ENCODE measurements at regions not wholly inside any gene's neighbourhood (a gene's known extent, or its start where the extent isn't known, plus 50 kb on each side); places are given as distances from the start of the nearest gene placed in this dataset.
"Not testable (repeated sequence)": the region's sequence is repeated elsewhere in the genome, so short reads cannot be mapped to it uniquely, and the experiment has no call there.

DNA sequence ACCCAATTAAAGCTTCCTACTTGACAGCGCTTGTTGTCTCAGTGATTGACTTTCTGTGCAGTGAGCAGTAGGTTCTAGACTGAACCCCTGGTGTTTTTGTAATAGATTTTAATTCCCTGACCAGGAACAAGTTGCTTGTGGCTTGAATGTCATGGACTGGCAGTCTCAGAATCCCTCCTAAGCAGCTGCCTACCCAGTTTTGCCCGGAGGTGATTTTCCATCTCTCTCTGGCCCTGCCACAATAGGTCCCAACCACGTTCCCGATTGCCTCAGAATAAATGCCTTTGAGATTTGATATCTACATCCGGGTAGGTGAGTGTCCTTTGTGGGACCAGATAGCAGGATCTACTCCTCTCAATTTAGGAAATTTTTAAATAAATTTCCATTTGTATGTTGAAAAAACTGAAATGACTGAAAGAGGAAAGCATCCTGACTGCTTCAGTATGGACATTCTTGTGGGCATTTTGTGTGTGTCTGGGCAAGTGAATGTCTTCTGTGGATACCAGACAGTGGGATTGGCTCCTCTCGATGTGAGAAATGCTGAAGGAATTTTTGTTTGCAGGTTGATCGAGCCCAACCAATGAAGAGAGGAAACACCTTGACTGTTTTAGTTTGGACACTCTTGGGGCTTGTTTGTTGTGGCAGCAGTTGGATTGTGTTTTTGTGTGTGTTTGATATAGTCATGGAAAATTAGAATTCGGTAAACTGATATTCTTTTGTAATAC, 1607.4 kb downstream of the C4orf33 start:
- intact Hi-C loops (cut with DNase I): loop anchor here in 1 of 2 donors (5.0 kb wide), 1 partner anchor 1371 kb away; no protein-coding TSS in a partner anchor

DNA sequence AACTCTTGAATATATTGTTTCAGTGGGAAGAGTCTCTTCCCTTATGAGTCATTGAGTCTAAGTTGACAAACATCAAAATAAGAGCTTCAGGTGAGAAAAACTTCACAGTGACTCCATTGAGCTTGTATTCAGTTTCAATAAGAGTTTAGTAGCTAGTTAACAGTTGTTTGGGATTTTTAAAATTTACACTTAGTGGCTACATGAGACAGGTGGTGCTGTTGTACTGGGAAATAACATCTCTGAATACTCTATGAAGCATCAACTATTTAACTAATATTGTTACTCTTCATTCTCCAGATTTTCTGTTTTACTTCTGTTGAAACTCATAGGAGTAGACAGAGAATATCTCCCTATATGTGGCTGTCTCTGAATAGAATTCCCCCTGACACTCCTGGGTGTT, 1609.1 kb downstream of the C4orf33 start:
- no peak for DNase-seq (ENCODE audit: low spot score)
- intact Hi-C loops (cut with DNase I): no loop called here

More for the DNA sequence above, 1607.4 kb downstream of the C4orf33 start:
- no peak for DNase-seq (ENCODE audit: low spot score)

DNA sequence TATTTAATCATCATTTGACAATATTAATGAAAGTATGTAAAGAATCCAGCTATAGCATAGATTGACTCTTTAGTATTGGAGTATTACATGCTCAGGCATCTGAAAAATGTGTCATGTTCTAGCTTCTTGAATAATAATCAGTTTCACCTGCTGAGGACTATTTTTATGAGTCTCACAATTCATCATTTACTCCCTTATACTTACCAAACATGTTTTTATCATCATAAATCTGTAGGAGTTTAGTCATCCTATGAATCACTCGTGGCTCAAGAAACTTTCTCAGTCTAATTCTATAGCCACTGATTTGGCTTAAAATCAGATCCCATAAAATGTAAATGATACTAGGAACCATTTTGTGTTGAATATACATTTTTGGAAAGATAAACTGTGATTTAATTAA, 1616.1 kb downstream of the C4orf33 start:
- no peak for DNase-seq (ENCODE audit: low spot score)
- intact Hi-C loops (cut with DNase I): no loop called here

DNA sequence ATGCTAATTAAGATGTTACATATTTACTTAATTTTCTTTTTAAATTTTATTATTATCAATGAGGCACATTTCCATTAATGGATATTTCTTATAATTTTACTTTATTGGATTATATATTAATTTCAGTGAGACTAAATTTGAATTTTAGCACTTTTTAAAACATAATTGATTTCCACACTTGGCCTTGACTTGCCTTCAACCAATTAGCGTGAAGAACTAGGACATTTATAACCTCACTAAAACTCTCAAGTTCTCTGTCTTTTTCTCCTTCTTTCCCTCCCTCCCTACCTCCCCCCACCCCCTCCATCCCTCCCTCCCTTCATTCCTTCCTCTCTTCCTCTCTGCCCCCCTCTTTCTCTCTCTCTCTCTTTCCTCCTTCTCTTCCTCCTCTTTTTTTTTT, 1618.1 kb downstream of the C4orf33 start:
- intact Hi-C loops (cut with DNase I): no loop called here
- DNase-seq (ENCODE audit: low spot score): no peak

DNA sequence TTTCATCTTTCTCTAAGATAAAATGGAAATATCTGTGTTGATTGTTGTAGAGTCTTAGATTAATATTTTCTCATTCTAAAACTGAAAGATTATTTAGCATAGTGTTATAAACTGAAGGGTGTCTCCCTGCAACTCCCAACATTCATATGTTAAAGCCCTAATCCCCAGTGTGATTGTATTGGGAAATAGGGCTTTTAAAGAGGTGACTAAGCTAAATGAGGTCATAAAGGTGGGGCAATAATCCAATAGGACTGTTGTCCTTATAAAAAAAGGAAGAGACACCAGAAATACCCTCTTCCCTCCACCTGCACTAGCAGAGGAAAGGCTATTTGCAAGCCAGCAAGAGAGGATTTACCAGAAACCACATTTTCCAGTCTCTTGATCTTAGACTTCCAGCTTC, 1626.4 kb downstream of the C4orf33 start:
- no peak for DNase-seq (ENCODE audit: low spot score)
- intact Hi-C loops (cut with DNase I): no loop called here

DNA sequence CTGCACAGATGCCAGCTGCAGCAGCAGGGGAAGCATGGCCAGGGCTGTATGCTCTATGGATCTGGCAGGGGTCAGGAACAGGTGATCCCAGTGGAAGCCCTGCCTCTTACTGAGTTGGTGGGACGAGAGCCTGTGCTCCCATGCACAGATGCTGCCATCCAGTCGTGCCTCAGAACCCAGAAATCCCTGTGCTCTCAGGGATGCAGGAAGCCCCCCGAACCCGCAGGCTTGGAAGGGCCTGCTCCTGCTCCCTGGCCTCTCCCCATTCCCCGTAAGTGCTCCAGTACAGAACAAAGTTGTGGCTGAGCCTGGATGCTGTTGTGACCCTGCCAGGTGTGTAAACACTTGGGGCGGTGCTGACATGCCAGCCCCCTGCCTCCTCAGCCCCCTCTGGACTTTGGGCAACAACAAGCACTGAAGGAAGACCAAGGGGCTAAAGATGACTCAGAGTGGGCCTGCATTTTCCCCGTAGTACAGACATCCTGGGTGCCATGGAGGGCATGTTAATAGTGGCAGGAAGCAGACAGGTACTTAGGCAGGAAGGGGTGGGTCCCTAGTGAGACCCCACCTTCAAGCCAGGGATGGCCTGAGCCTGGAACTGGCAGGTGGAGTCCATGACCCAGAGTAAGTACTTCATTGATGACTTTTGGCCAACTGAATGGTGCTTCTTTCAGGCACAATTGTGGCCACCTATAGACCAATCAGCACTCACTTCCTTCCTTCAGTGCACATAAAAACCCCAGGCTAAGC, 1640.7 kb downstream of the C4orf33 start:
- intact Hi-C loops (cut with DNase I): loop anchor here in 1 of 2 donors (5.0 kb wide), 1 partner anchor 196 kb away; no protein-coding TSS in a partner anchor
- no peak for DNase-seq (ENCODE audit: low spot score)

- intact Hi-C loops (cut with DNase I): loop anchor here in 1 of 2 donors (5.0 kb wide), 1 partner anchor 194 kb away; no protein-coding TSS in a partner anchor
- no peak for DNase-seq (ENCODE audit: low spot score)
Measured at GRCh38 chr4:130738233-130738632, 1642.3 kb downstream of the C4orf33 start.

DNA sequence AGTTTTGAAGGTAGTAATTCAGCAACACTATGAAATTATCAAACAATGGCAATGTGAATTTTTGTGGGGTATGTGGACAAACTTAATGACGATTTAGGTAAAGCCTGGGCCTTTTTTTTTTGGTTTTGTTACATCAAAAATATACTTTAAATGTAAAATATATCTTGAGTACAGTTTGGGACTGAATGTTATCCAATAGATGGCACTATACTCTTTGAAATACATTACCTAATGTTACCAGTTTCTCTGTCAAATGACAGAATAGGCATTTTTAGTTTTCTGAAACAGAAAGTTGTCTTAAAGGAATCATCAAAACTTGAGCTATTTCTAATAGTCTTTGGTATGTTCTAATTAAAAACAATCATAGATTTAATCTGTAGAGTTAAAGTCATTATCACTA, 1651.9 kb downstream of the C4orf33 start:
- intact Hi-C loops (cut with DNase I): no loop called here
- no peak for DNase-seq (ENCODE audit: low spot score)

DNA sequence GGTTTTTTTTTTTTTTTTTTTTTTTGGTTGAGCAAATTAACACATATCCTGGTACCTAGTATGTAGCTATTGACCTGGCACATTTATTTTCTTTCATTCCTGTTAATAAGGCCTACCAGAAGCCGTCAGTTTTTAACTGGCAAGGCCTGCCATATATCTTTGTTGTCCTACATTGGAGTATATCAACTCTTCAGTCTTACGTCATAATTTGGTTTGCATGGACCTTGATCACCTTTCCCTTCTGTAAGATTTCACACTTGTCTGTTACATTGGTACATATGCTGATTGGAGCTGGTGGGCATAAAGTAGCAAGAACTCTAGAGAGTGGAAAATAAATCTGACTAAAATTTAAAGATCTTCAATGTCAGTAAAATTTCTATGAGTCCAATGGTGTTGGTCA, 1658.0 kb downstream of the C4orf33 start:
- no peak for DNase-seq (ENCODE audit: low spot score)
- intact Hi-C loops (cut with DNase I): no loop called here

DNA sequence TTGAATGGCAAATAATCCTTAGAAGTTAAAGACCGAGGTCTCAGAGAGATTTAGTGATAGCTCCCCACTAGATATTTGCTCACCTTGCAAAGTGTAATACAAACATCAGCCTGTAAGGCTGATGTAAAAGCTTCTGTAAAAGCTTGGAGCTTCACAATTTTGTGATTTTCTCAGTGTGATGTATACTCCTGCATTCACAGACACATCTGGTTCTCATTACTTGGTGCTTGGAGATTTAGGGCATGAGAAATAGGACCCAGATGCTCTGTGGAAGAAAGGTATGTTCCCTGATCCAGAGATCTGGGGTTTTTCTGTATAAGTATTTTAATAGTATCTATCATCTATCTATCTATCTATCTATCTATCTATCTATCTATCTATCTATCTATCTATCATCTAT, 1664.3 kb downstream of the C4orf33 start:
- no peak for DNase-seq (ENCODE audit: low spot score)
- intact Hi-C loops (cut with DNase I): no loop called here

DNA sequence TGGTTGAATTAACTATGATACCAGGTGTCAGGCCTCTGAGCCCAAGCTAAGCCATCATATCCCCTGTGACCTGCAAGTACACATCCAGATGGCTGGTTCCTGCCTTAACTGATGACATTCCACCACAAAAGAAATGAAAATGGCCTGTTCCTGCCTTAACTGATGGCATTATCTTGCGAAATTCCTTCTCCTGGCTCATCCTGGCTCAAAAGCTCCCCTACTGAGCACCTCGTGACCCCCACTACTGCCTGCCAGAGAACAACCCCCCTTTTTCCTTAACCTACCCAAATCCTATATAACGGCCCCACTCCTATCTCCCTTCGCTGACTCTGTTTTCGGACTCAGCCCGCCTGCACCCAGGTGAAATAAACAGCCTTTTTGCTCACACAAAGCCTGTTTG, 1671.4 kb downstream of the C4orf33 start:
- intact Hi-C loops (cut with DNase I); DNase-seq (ENCODE audit: low spot score): not testable (repeated sequence)

- intact Hi-C loops (cut with DNase I): not testable (repeated sequence)
Measured at GRCh38 chr4:130772966-130773365, 1677.0 kb downstream of the C4orf33 start.

DNA sequence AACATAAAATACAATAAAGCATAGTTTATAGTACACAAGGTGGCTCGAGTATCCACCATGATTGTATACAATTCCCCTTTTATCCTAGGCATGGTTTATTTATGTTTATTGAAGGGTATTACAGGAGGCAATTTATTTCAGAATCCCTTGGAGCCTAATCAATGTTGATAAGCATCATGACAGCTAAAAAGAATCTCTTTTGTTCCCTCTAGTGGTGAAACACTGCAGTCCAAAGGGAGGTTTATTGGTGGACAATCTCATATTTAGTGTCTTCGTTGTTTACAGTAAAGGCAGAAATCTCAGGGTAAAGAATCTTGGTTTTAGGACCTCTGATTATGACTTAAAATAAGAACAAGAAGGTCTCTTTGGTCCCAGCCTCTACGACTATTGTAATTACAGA, 1712.5 kb downstream of the C4orf33 start:
- intact Hi-C loops (cut with DNase I): no loop called here
- no peak for DNase-seq (ENCODE audit: low spot score)

More at GRCh38 chr4:130772966-130773365, 1677.0 kb downstream of the C4orf33 start:
- not testable (repeated sequence) for DNase-seq (ENCODE audit: low spot score)

DNA sequence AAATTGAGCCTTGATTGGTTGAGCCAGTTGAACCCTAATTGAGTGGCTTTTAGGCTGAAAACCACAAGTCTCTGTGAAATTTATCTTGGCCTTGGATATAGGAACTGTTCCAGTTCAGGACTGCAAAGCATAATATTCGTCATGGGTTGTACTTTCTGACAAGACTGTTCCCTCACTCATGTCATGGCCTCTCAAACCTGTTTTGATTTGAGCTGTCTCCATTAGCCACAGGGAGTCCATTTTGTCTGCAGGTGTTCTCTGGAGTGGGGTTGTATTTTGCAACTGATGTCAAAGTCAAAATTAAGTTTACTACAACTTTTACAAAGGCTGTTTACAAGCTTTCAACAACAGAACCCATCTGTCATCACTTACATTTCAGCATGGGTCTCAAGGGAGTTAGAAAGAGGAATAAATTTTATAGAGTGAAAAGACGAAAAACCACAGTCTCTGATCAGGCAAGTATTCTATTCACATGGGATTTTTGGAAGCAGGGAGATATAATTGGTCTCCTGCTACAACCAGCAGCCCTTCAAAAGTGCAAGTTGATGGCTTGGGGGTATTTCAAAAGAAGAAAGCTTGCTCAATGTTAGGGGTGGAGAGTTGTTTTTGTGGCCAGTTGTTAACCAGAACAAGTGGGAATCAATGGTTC, 1716.3 kb downstream of the C4orf33 start:
- intact Hi-C loops (cut with DNase I): no loop called here
- no peak for DNase-seq (ENCODE audit: low spot score)

DNA sequence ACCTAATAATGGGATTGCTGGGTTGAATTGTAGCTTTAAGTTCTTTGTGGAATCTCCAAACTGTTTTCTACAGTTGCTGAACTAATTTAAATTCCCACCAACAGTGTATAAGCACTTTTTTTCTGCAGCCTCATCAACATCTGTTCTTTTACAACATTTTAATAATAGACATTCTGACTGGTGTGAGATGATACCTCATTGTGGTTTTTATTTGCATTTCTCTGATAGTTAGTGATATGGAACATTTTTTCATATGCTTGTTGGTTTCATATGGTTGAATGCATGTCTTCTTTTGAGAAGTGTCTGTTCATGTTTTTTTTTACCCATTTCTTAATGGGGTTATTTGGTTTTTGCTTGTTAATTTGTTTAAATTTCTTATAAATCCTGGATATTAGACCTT, 1718.9 kb downstream of the C4orf33 start:
- DNase-seq (ENCODE audit: low spot score): no peak
- intact Hi-C loops (cut with DNase I): no loop called here

- no peak for DNase-seq (ENCODE audit: low spot score)
- intact Hi-C loops (cut with DNase I): no loop called here
Measured at GRCh38 chr4:130820448-130820847, 1724.5 kb downstream of the C4orf33 start.

DNA sequence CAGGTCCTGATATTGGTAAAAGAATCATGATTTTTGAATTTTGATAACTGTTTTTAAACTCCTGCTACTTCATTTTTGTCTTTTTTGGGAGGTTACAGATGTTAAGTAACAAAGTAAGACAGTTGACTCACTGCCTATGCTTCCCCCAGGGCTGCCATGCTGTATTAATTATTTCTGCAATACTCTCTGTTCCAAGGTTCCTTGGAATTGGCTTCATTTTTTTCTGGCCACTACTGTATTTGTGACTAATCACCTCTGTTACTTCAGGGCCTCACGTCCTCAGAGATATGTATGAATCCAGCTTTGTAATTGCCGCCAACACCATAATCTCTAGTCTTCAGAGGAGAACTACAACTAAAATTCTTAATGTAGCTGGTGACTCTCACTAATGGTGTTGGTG, 1729.3 kb downstream of the C4orf33 start:
- no peak for DNase-seq (ENCODE audit: low spot score)

GRCh38 chr4:130850019-130850524, 1754.1 kb downstream of the C4orf33 start:
- no peak for DNase-seq (ENCODE audit: low spot score)
- intact Hi-C loops (cut with DNase I): no loop called here

More for the DNA sequence above, 1729.3 kb downstream of the C4orf33 start:
- intact Hi-C loops (cut with DNase I): no loop called here

DNA sequence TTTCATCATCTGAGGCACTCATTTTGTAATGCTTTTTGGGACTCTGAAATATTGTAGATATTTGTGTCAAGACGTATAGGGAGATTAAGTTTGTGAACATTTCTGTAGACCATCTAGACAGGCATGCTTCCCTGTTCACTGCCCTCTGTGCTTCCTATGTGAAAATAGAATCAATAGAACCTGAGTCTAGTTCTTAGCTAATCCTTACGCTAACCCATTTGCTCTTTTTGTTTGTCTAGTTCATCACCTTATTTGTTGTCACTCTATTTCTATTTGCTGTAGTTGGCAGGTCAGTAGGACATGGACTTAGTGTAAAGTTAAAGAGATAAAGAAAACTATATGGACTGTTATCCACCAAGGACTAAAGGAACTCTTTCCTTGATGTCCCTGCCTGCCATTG, 1755.2 kb downstream of the C4orf33 start:
- intact Hi-C loops (cut with DNase I): no loop called here
- no peak for DNase-seq (ENCODE audit: low spot score)

DNA sequence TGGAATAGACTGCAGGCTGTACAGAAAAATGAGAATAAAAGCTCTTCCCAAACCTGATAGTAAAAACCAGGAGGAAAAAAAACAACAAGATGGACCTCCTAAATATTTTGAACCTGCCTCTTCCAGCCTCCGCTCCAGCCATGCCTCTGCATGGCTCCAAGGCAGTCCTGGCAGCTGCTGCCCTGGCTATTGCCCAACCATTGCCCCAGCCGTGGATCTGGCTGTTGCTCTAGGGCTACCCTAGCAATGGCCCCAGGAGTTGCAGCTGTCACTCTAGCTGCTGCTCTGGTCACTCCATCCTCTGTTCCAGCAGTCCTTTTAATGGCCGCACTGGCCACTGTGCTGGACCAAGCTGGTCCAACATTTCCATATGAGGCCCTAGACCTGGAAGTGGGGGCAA, 1756.0 kb downstream of the C4orf33 start:
- DNase-seq (ENCODE audit: low spot score): no peak
- intact Hi-C loops (cut with DNase I): no loop called here
